GM06990 (cell line): ENCODE measurements at regions not wholly inside any gene's neighbourhood (a gene's known extent, or its start where the extent isn't known, plus 50 kb on each side); places are given as distances from the start of the nearest gene placed in this dataset.

Experiments used
- DNase-seq: peaks from one replicate; pipeline ENCODE4 v3.0.0-alpha.2; 2011; ENCODE audit not compliant: insufficient read length; ENCODE audit errors: extremely low read depth
- H3K27me3 ChIP-seq: replicated peaks from 2 replicates; pipeline ENCODE4 v1.6.0; 2011; ENCODE audit warnings: low read length; ENCODE audit not compliant: control insufficient read depth, insufficient read depth
- H3K36me3 ChIP-seq: 2 replicates; pipeline ENCODE4 v1.5.1; 2011; ENCODE audit warnings: low read length; ENCODE audit not compliant: control insufficient read depth, insufficient read depth
- H3K4me3 ChIP-seq: replicated peaks from 2 replicates; pipeline ENCODE4 v1.5.1; 2011; ENCODE audit warnings: low read depth, mild to moderate bottlenecking, control low read depth, low read length
- TF ChIP-seq, protein P1 (sequence below): IDR thresholded peaks from 2 replicates; pipeline ENCODE4 v1.5.1; 2011; ENCODE audit warnings: low read length, control low read depth, mild to moderate bottlenecking, inconsistent platforms; ENCODE audit not compliant: insufficient read depth, poor library complexity, severe bottlenecking

DNA sequence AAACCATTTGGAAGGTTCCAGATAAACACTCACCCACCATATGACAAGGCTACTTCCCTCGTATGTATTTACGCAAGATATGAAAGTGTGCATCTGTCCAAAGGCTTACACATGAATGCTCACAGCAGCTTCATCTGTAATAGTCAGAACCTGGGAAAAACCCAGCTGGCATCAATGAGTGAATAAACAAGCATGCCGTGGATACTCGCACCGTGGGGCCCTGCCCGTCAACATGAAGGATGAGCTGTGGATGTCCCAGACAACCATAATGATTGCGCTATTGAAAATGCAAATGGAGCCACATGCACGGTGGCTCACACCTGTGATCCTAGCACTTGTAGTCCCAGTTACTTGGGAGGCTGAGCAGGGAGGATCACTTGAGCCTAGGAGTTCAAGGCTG lies 60.6 kb upstream of the FCN1 start:
- Histone ChIP-seq H3K36me3 (no peaks in the 10 kb centered on the region), H3K27me3 (no peaks in the 10 kb centered on the region; the same call in 1 of the 2 replicates), H3K4me3 (no peak overlapping the region)
- TF ChIP-seq, protein P1, sequence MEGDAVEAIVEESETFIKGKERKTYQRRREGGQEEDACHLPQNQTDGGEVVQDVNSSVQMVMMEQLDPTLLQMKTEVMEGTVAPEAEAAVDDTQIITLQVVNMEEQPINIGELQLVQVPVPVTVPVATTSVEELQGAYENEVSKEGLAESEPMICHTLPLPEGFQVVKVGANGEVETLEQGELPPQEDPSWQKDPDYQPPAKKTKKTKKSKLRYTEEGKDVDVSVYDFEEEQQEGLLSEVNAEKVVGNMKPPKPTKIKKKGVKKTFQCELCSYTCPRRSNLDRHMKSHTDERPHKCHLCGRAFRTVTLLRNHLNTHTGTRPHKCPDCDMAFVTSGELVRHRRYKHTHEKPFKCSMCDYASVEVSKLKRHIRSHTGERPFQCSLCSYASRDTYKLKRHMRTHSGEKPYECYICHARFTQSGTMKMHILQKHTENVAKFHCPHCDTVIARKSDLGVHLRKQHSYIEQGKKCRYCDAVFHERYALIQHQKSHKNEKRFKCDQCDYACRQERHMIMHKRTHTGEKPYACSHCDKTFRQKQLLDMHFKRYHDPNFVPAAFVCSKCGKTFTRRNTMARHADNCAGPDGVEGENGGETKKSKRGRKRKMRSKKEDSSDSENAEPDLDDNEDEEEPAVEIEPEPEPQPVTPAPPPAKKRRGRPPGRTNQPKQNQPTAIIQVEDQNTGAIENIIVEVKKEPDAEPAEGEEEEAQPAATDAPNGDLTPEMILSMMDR = no peak
- no peak for DNase-seq

DNA sequence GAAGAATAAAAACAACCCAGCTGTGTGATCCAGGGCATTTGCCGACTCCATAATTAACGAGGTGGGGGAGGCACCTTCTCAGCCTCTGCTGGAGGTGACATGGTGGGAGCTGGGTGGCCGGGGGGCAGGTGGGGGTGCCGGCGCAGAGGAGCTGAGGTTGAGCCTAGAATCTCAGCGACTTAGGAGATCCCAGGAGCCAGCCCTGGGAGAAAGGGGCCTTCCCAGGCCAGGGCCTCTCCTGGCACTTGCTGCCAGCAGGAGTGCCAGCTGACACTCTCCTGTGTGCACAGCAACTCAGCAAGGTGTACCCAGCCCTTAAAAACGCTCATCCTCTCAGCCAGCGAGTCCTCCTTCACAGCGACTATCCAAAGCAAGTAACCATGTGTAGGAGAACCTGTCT lies 62.8 kb upstream of the FCN1 start:
- DNase-seq = no peak
- peaks cover 2% of the 10 kb centered on the region; the same call in 1 of the 2 replicates for H3K27me3 ChIP-seq
- TF ChIP-seq, protein P1 = no peak
- H3K36me3 ChIP-seq = no peaks in the 10 kb centered on the region
- H3K4me3 ChIP-seq = no peak overlapping the region

DNA sequence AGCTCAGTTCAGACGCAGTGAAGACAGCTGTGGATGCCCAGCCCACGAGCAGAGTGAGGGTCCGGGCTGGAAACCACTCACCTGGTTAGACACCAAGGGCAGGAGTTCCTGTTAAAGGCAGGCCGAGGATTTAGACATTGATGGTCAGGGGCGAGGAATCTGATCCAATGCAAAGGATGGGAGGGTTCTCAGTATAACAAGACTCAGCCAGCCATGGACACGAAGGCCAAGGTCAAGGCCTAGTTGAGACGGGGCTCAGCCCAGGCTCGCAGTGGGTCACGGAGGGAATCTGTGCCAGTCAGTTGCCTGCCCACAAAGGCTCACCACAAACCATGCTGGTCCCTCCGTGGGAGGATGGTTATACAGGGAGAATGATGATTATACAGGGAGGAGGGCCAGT lies 63.3 kb upstream of the FCN1 start:
- TF ChIP-seq, protein P1 = no peak
- no peak for DNase-seq
- H3K27me3 ChIP-seq = peaks cover 2% of the 10 kb centered on the region; the same call in 1 of the 2 replicates
- H3K4me3 ChIP-seq = no peak overlapping the region
- no peaks in the 10 kb centered on the region for H3K36me3 ChIP-seq

DNA sequence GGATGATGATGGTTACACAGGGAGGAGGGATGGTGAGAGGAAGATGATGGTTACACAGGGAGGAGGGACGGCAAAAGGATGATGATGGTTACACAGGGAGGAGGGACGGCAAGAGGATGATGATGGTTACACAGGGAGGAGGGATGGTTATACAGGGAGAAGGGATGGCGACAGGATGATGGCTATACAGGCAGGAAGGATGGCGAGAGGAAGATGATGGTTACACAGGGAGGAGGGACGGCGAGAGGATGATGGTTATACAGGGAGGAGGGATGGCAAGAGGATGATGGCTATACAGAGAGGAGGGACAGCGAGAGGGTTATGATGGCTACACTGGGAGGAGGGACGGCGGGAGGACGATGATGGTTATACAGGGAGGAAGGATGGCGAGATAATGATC lies 64.1 kb upstream of the FCN1 start:
- TF ChIP-seq, protein P1 = no peak
- H3K27me3 ChIP-seq = peaks cover 2% of the 10 kb centered on the region; the same call in 1 of the 2 replicates
- no peaks in the 10 kb centered on the region for H3K36me3 ChIP-seq
- H3K4me3 ChIP-seq = no peak overlapping the region
- no peak for DNase-seq

DNA sequence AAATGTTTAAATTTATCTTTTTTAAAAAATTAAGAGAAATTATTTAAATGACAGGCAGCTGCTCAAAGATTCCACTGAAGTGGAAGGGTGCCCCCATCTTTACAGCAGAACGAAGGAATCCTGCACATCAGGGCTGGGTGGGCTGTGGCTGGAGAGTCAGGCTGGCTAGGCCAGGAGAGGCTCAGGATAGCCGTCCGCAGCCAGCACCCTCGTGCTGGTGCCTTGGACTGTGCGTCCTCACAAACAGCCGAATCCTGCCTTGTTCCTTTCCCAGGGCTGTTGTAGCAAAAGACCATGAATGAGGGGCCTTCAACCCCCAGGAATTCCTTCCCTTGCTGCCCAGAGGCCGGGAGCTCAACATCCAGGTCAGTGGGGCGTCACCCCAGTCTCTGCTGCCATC lies 64.6 kb upstream of the FCN1 start:
- H3K36me3 ChIP-seq = no peaks in the 10 kb centered on the region
- peaks cover 2% of the 10 kb centered on the region; the same call in 1 of the 2 replicates for H3K27me3 ChIP-seq

More for the DNA sequence above, 64.6 kb upstream of the FCN1 start:
- no peak overlapping the region for H3K4me3 ChIP-seq
- no peak for DNase-seq
- TF ChIP-seq, protein P1 = no peak
